Left lobe of liver (tissue), 2 donors: ENCODE measurements at regions not wholly inside any gene's neighbourhood (a gene's known extent, or its start where the extent isn't known, plus 50 kb on each side); places are given as distances from the start of the nearest gene placed in this dataset.

Experiments
- ATAC-seq: fragments of 200-7000 bp; cut with Tn5 transposase; one replicate; pipeline ENCODE4 v1.9.1; 2020; ENCODE audit warnings: mild to moderate bottlenecking, moderate library complexity
- DNase-seq: peaks from one replicate; pipeline ENCODE4 v3.0.0-alpha.2; 2020; ENCODE audit warnings: low spot score
- donor health status: DM: no; HTN: no; CAD: no; lungs with moderate emphysema.
- donor health status: DM: no; HTN: yes; CAD: no.

GRCh38 chrX:45900766-45901615, 644.2 kb downstream of the ZNF674 start:
- DNase-seq: no peak

GRCh38 chrX:45894864-45895645, 650.2 kb downstream of the ZNF674 start:
- DNase-seq (no peak), ATAC-seq (no peak)

More at GRCh38 chrX:45900766-45901615, 644.2 kb downstream of the ZNF674 start:
- no peak for ATAC-seq

- no peak for ATAC-seq
- DNase-seq: no peak
These were observed 655.8 kb downstream of the ZNF674 start for GRCh38 chrX:45889471-45889870.

GRCh38 chrX:45888518-45888917, 656.7 kb downstream of the ZNF674 start:
- DNase-seq (no peak), ATAC-seq (no peak)

- DNase-seq (no peak), ATAC-seq (no peak)
These were observed 659.3 kb downstream of the ZNF674 start for GRCh38 chrX:45885931-45886330.

- ATAC-seq (no peak), DNase-seq (no peak)
These were observed 665.7 kb downstream of the ZNF674 start for GRCh38 chrX:45879512-45879911.

- no peak for ATAC-seq
- DNase-seq: no peak
These were observed 669.0 kb downstream of the ZNF674 start for GRCh38 chrX:45876206-45876605.

GRCh38 chrX:45873781-45874180, 671.4 kb downstream of the ZNF674 start:
- ATAC-seq: no peak
- no peak for DNase-seq

GRCh38 chrX:45872480-45872879, 671.8 kb upstream of the DIPK2B start:
- ATAC-seq (no peak), DNase-seq (no peak)

- DNase-seq: no peak
- ATAC-seq: no peak
These were observed 667.7 kb upstream of the DIPK2B start for GRCh38 chrX:45868425-45868824.

GRCh38 chrX:45862801-45863200, 662.1 kb upstream of the DIPK2B start:
- ATAC-seq (no peak), DNase-seq (no peak)

GRCh38 chrX:45860450-45860849, 659.8 kb upstream of the DIPK2B start:
- ATAC-seq (no peak), DNase-seq (no peak)

GRCh38 chrX:45859407-45859806, 658.7 kb upstream of the DIPK2B start:
- ATAC-seq (no peak), DNase-seq (no peak)

GRCh38 chrX:45852884-45853283, 652.2 kb upstream of the DIPK2B start:
- ATAC-seq (no peak), DNase-seq (no peak)

GRCh38 chrX:45851434-45851991, 650.8 kb upstream of the DIPK2B start:
- peak; percentile 78 for ATAC-seq
- no peak for DNase-seq

GRCh38 chrX:45850775-45851433, 650.2 kb upstream of the DIPK2B start:
- DNase-seq: no peak
- peak; percentile 45 for ATAC-seq

- DNase-seq (no peak), ATAC-seq (no peak)
These were observed 649.6 kb upstream of the DIPK2B start for GRCh38 chrX:45850197-45850774.

- ATAC-seq (peak; percentile 50), DNase-seq (no peak)
These were observed 648.7 kb upstream of the DIPK2B start for GRCh38 chrX:45849261-45849862.

GRCh38 chrX:45847961-45848360, 647.3 kb upstream of the DIPK2B start:
- ATAC-seq: no peak

GRCh38 chrX:45846328-45846727, 645.7 kb upstream of the DIPK2B start:
- ATAC-seq: no peak

More at GRCh38 chrX:45847961-45848360, 647.3 kb upstream of the DIPK2B start:
- DNase-seq: no peak

More at GRCh38 chrX:45846328-45846727, 645.7 kb upstream of the DIPK2B start:
- no peak for DNase-seq
